ENCODE measurements at regions not wholly inside any gene's neighbourhood (a gene's known extent, or its start where the extent isn't known, plus 50 kb on each side); places are given as distances from the start of the nearest gene placed in this dataset.
"Not testable (repeated sequence)": the region's sequence is repeated elsewhere in the genome, so short reads cannot be mapped to it uniquely, and the experiment has no call there.

GRCh38 chr4:33975995-33976394 lies 2268.3 kb downstream of the ARAP2 start:
- H3K23ac ChIP-seq (ENCODE audit: insufficient read length, low read depth, low read length), result no peak overlapping the region
- no peak overlapping the region for H2AK5ac ChIP-seq (ENCODE audit: insufficient read length, low read length)
- H3K4me1 ChIP-seq (ENCODE audit: insufficient read depth, low read length), result no peaks in the 10 kb centered on the region
- no peak overlapping the region for H2BK5ac ChIP-seq (ENCODE audit: insufficient read length, low read length)
- H2BK120ac ChIP-seq (ENCODE audit: low read depth, low read length, poor library complexity, severe bottlenecking), result no peak overlapping the region
- TF ChIP-seq CTCF (conservative IDR thresholded peaks at IDR 0.05), result no peak
- no peaks in the 10 kb centered on the region for H3K4me1 Mint-ChIP-seq
- no peaks in the 10 kb centered on the region for H3K27me3 ChIP-seq (ENCODE audit: insufficient read depth, low read length)
- H3K79me2 ChIP-seq (ENCODE audit: insufficient read depth, low read length), result no peaks in the 10 kb centered on the region
- H3K27me3 Mint-ChIP-seq (ENCODE audit: low read depth), result no peaks in the 10 kb centered on the region
- no peak overlapping the region for H4K5ac ChIP-seq (ENCODE audit: insufficient read length, low read depth, low read length)
- H3K9ac ChIP-seq (ENCODE audit: extremely low read depth, insufficient read length, low read length), result no peak overlapping the region
- H3K14ac ChIP-seq (ENCODE audit: insufficient read depth, low read length), result no peak overlapping the region
- no peaks in the 10 kb centered on the region for H4K20me1 ChIP-seq (ENCODE audit: control insufficient read depth, insufficient read depth, insufficient read length)
- no peak overlapping the region for H2AFZ ChIP-seq (ENCODE audit: low read length)
- no peak overlapping the region for H2BK12ac ChIP-seq (ENCODE audit: insufficient read length, low read depth, low read length)
- no peaks in the 10 kb centered on the region for H3K79me1 ChIP-seq (ENCODE audit: insufficient read depth, low read depth, low read length, poor library complexity, severe bottlenecking)
- no peaks in the 10 kb centered on the region for H3K9me3 ChIP-seq (ENCODE audit: control insufficient read depth, low read depth, low read length)
- H3K4ac ChIP-seq (ENCODE audit: low read depth, low read length), result no peak overlapping the region
- no peak overlapping the region for H3K4me3 Mint-ChIP-seq
- no peak overlapping the region for H3K18ac ChIP-seq (ENCODE audit: insufficient read length, low read depth, low read length)
- H3K4me2 ChIP-seq (ENCODE audit: insufficient read depth, insufficient read length, low read length), result no peak overlapping the region
- H3K9me3 Mint-ChIP-seq, result peaks cover 0 to 2% of the 10 kb centered on the region in 2 experiments; a peak in 1 of 5 replicates
- H4K8ac ChIP-seq (replicated peaks; ENCODE audit: insufficient read length, low read depth, low read length), result no peak overlapping the region
- H4K91ac ChIP-seq (ENCODE audit: insufficient read length, low read depth, low read length), result no peak overlapping the region
- no peak for DNase-seq
- no peak overlapping the region for H3K56ac ChIP-seq (ENCODE audit: insufficient read length, low read depth, low read length)
- no peaks in the 10 kb centered on the region for H3K23me2 ChIP-seq (ENCODE audit: insufficient read length, low read depth, low read length, poor library complexity, severe bottlenecking)
- H2BK20ac ChIP-seq (ENCODE audit: low read depth, low read length, poor library complexity, severe bottlenecking), result no peak overlapping the region
- 0 out of 7 replicates have a peak, but pooled peaks cover 0 to 3% (median 0%) of the 10 kb centered on the region in 3 experiments for H3K36me3 Mint-ChIP-seq (ENCODE audit: insufficient read depth in 1 of 3, low read depth in 3 of 3)
- no peak overlapping the region for H2BK15ac ChIP-seq (ENCODE audit: low read depth, low read length)
- H3T11ph ChIP-seq (ENCODE audit: low read length), result no peak overlapping the region
- no peak overlapping the region for H3K27ac Mint-ChIP-seq
- no peak overlapping the region for H3K27ac ChIP-seq (ENCODE audit: insufficient read length, low read depth, low read length)

DNA sequence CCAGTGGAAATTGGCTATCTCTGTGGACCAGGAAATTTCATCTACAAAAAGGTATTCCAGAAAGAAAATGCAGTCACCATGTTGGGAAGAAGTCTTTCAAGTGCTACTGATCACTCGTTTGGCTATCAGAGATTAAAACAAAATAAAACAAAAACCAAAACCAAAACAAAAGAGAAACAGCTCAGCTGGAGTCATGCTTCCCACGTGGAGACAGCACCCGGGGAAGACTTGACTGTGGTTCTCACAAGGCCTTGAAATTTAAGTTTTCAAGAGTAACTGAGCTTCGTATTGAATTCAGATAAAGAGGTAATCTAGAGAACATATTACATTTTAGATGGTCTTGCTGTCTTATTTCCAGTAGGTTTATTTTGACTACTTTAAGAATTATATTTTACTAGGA lies 2264.5 kb downstream of the ARAP2 start:
- H3K4me1 ChIP-seq (ENCODE audit: insufficient read depth, low read length); H3K27me3 Mint-ChIP-seq (ENCODE audit: low read depth); H3K79me1 ChIP-seq (ENCODE audit: insufficient read depth, low read depth, low read length, poor library complexity, severe bottlenecking); H3K79me2 ChIP-seq (ENCODE audit: insufficient read depth, low read length); H4K91ac ChIP-seq (ENCODE audit: insufficient read length, low read depth, low read length); H4K5ac ChIP-seq (ENCODE audit: insufficient read length, low read depth, low read length); H3K9ac ChIP-seq (ENCODE audit: extremely low read depth, insufficient read length, low read length); H3K27ac Mint-ChIP-seq; H3K27ac ChIP-seq (ENCODE audit: insufficient read length, low read depth, low read length); DNase-seq; H2BK5ac ChIP-seq (ENCODE audit: insufficient read length, low read length); H4K20me1 ChIP-seq (ENCODE audit: control insufficient read depth, insufficient read depth, insufficient read length); H3K23me2 ChIP-seq (ENCODE audit: insufficient read length, low read depth, low read length, poor library complexity, severe bottlenecking); H3K4ac ChIP-seq (ENCODE audit: low read depth, low read length); H2BK120ac ChIP-seq (ENCODE audit: low read depth, low read length, poor library complexity, severe bottlenecking); H3K36me3 Mint-ChIP-seq (ENCODE audit: insufficient read depth in 1 of 3, low read depth in 3 of 3); H3K56ac ChIP-seq (ENCODE audit: insufficient read length, low read depth, low read length); H4K8ac ChIP-seq (replicated peaks; ENCODE audit: insufficient read length, low read depth, low read length); H3K23ac ChIP-seq (ENCODE audit: insufficient read length, low read depth, low read length); H3K14ac ChIP-seq (ENCODE audit: insufficient read depth, low read length); H3T11ph ChIP-seq (ENCODE audit: low read length); H2AK5ac ChIP-seq (ENCODE audit: insufficient read length, low read length); H3K9me3 ChIP-seq (ENCODE audit: control insufficient read depth, low read depth, low read length); H2BK20ac ChIP-seq (ENCODE audit: low read depth, low read length, poor library complexity, severe bottlenecking); H2AFZ ChIP-seq (ENCODE audit: low read length); H3K9me3 Mint-ChIP-seq; H3K4me1 Mint-ChIP-seq; H3K18ac ChIP-seq (ENCODE audit: insufficient read length, low read depth, low read length); H2BK12ac ChIP-seq (ENCODE audit: insufficient read length, low read depth, low read length); H3K27me3 ChIP-seq (ENCODE audit: insufficient read depth, low read length); H3K4me2 ChIP-seq (ENCODE audit: insufficient read depth, insufficient read length, low read length); H2BK15ac ChIP-seq (ENCODE audit: low read depth, low read length); H3K4me3 Mint-ChIP-seq: not testable (repeated sequence)
- no CpG with 5 or more reads among the region's 4 CpGs for WGBS (ENCODE audit: extremely low coverage, insufficient read length, low lambda C conversion rate)

Data from H9 (cell line).